Activated CD4-positive, alpha-beta T cell treated with anti-CD3 and anti-CD28 coated beads for 48 hours (primary cell): ENCODE measurements at regions not wholly inside any gene's neighbourhood (a gene's known extent, or its start where the extent isn't known, plus 50 kb on each side); places are given as distances from the start of the nearest gene placed in this dataset.

Experiments used
- DNase-seq: peaks from one replicate; pipeline ENCODE4 v3.0.0-alpha.2; 2020

- no peak for DNase-seq
Measured at GRCh38 chr20:51867251-51867650, 64.9 kb upstream of the SALL4 start.

DNA sequence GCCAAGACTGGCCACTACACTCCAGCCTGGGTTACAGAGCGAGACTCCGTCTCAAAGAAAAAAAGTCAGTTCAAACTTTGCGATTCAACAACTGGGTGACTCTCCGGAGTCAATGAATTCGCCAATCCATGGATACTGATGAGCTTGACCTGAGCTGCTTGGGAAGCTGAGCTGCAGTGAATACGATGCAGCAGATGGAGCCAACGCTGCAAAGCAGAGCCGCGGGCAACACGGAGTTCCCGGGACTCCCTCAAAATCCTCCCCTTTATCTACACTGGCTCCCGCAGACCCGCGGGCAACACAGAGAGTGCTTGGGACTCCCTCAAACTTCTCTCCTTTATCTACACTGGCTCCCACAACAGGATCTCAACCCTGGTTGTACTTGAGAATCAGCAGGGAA, 62.6 kb upstream of the SALL4 start:
- no peak for DNase-seq

DNA sequence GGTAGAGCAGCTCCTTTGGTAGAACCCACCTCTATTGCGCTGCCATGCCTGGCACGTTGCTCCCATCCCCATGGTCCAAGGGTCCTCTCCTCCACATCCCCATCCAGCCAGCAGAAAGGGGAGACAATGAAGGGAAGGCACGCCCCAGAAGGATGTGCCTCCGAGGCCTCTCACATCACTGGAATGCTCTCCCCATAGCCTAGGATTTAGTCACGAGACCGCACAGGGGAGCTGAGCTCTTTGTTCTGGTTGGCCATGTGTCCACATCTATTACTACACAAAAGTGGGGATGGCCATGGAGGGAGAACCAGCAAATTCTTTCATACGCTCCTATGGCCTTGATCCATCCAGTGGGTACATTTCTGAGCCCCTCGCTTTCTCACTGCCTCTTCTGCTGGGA, 60.5 kb upstream of the SALL4 start:
- DNase-seq, result no peak

- no peak for DNase-seq
Measured at GRCh38 chr20:51861726-51862466, 59.6 kb upstream of the SALL4 start.

- DNase-seq, result no peak
Measured at GRCh38 chr20:51860111-51860882, 58.0 kb upstream of the SALL4 start.

DNA sequence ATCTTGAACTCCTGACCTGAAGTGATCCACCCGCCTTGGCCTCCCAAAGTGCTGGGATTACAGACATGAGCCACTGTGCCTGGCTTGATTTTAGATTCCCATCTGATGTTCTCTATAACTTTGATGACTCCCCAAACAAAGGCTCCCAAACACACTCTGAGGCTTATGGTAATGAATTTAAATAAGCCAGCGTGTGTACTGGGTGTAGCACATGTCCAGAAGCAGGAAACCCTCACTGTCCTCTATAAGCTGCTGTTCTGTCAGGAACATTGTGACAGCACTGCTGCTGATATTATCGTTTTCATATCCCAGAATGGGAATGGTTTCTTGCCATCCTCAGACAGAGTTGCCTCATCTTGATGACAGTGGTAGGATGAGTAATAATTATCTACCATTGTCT, 54.1 kb upstream of the SALL4 start:
- DNase-seq, result no peak

GRCh38 chr20:51854921-51855320, 52.6 kb upstream of the SALL4 start:
- no peak for DNase-seq
